SJCRH30 (cell line): ENCODE measurements at regions not wholly inside any gene's neighbourhood (a gene's known extent, or its start where the extent isn't known, plus 50 kb on each side); places are given as distances from the start of the nearest gene placed in this dataset.
A peak's percentile ranks its signal among the peaks of the same experiment; 100 is the strongest.
"Not testable (repeated sequence)": the region's sequence is repeated elsewhere in the genome, so short reads cannot be mapped to it uniquely, and the experiment has no call there.

Experiments used
- DNase-seq, 2 experiments: peaks; one replicate each; pipeline ENCODE4 v3.0.0-alpha.2; 2015 to 2020
- H3K27ac ChIP-seq: fragments of 250-450 bp; sonication (Bioruptor Pico); 2 replicates; pipeline ENCODE4 v1.5.1; 2020; ENCODE audit warnings: mild to moderate bottlenecking, moderate library complexity
- H3K27me3 ChIP-seq: fragments of 250-450 bp; sonication (Bioruptor Pico); 2 replicates; pipeline ENCODE4 v1.5.1; 2020; ENCODE audit warnings: mild to moderate bottlenecking, moderate library complexity
- H3K36me3 ChIP-seq: fragments of 250-450 bp; sonication (Bioruptor Pico); 2 replicates; pipeline ENCODE4 v1.5.1; 2020; ENCODE audit warnings: mild to moderate bottlenecking, moderate library complexity
- H3K4me1 ChIP-seq: fragments of 250-450 bp; sonication (Bioruptor Pico); 2 replicates; pipeline ENCODE4 v1.5.1; 2020; ENCODE audit warnings: mild to moderate bottlenecking, moderate library complexity
- H3K4me3 ChIP-seq: fragments of 250-450 bp; sonication (Bioruptor Pico); 2 replicates; pipeline ENCODE4 v1.5.1; 2020; ENCODE audit warnings: mild to moderate bottlenecking, moderate library complexity
- H3K9me3 ChIP-seq: fragments of 250-450 bp; sonication (Bioruptor Pico); replicated peaks from 2 replicates; pipeline ENCODE4 v1.5.1; 2020; ENCODE audit warnings: mild to moderate bottlenecking, moderate library complexity

DNA sequence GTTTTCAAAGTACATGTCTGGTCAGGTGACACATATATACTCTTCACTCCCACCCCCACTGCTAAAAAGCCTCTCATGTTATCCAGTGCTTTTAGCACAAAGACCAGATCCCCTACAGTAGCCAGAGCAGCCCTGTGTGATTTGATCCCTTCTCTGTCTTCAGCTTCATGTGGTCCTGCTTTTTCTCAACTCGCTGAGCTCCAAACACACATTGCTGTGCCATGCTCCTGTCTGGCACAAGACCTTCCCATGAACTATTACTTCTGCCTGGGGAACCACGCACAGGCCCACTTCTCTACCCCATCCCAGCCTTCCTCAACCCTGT is 127.1 kb downstream of the RASSF10 start:
- Histone ChIP-seq H3K4me1 (peaks cover 41% of the 10 kb centered on the region), H3K36me3 (no peaks in the 10 kb centered on the region), H3K27me3 (no peaks in the 10 kb centered on the region), H3K9me3 (no peaks in the 10 kb centered on the region), H3K27ac (peak overlapping the region; percentile 74), H3K4me3 (peak overlapping the region; percentile 26)
- DNase-seq, result peak in 1 of 2 experiments; percentile 45

DNA sequence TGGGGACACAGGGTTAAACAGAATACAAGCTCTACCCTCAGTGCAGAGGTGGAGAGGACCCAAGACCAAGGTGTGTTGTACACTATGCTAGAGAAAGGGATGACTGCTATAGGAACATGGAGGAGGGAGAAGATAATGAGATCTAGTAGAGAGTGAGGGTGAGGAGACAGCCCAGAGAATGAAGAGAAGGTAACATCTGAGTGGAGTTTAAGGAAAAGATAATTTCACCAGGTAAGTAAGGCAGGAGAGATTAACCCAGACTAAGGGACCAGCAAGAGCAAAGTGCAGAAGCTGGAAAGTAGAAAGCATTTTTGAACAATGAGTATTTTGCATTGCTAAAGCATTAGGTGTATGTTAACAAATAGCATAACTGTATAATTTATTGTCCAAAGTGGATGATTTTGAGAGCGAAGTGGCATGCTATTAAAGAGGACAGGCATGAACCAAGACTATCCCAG is 128.8 kb downstream of the RASSF10 start:
- peaks cover 48% of the 10 kb centered on the region for H3K4me1 ChIP-seq
- H3K27me3 ChIP-seq, result no peaks in the 10 kb centered on the region
- H3K4me3 ChIP-seq, result no peak overlapping the region
- no peak for DNase-seq
- H3K27ac ChIP-seq, result no peak overlapping the region
- H3K9me3 ChIP-seq, result no peaks in the 10 kb centered on the region
- H3K36me3 ChIP-seq, result no peaks in the 10 kb centered on the region

DNA sequence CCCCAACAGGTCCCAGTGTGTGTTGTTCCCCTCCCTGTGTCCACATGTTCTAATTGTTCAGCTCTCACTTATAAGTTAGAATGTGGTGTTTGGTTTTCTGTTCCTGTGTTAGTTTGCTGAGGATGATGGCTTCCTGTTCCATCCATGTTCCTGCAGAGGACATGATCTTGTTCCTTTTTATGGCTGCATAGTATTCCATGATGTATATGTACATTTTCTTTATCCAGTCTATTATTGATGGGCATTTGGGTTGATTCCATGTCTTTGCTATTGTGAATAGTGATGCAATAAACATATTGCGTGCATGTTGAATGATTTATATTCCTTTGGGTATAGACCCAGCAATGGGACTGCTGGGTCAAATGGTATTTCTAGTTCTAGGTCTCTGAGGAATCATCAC is 130.0 kb downstream of the RASSF10 start:
- H3K4me3 ChIP-seq, H3K36me3 ChIP-seq, DNase-seq, H3K27me3 ChIP-seq, H3K9me3 ChIP-seq, H3K27ac ChIP-seq: not testable (repeated sequence)
- peaks cover 45% of the 10 kb centered on the region for H3K4me1 ChIP-seq

DNA sequence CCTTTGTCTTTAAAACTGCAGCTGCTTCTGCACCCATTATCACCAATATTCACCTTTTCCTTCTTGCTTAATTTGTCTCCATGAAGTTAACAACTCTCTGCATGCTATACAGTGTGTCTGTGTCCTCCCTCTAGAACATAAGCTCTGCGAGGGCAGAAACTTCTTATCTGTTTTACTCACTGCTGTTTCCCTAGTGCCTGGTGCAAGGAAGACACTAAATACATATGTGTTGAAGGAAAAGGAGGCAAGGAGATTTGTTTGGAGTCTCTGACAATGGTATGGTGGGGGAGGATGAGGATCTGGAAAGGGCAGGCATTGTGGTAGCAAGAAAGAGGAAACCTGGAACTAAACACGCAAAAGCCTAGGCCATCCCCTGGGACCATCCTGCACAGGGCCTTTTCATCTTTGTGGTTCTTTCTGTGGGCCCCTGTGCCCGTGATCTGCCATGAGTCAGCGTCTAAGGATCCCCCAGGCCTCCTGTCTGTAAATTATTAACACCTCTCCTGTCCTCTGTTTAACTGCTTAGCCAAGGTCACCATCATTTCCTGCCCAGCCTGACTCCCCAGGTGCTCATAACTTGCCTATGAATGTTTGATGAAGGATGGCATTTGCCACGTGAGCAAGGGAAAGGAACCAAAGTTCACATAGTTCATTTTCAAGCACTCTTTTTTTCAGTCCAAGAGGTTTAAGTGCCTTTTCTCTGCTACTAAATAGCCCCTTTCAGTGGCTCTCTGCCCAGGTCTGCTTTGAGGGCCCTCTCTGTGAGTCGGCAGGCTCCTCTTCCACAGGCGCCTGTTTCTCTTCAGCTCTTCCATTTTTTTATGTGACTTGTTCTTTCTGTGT is 131.1 kb downstream of the RASSF10 start:
- no peaks in the 10 kb centered on the region for H3K27me3 ChIP-seq
- H3K9me3 ChIP-seq, result no peaks in the 10 kb centered on the region
- peaks cover 38% of the 10 kb centered on the region for H3K4me1 ChIP-seq
- H3K4me3 ChIP-seq, result no peak overlapping the region
- H3K27ac ChIP-seq, result peak overlapping the region; percentile 80
- peak; percentile 85 to 92 for DNase-seq
- no peaks in the 10 kb centered on the region for H3K36me3 ChIP-seq

DNA sequence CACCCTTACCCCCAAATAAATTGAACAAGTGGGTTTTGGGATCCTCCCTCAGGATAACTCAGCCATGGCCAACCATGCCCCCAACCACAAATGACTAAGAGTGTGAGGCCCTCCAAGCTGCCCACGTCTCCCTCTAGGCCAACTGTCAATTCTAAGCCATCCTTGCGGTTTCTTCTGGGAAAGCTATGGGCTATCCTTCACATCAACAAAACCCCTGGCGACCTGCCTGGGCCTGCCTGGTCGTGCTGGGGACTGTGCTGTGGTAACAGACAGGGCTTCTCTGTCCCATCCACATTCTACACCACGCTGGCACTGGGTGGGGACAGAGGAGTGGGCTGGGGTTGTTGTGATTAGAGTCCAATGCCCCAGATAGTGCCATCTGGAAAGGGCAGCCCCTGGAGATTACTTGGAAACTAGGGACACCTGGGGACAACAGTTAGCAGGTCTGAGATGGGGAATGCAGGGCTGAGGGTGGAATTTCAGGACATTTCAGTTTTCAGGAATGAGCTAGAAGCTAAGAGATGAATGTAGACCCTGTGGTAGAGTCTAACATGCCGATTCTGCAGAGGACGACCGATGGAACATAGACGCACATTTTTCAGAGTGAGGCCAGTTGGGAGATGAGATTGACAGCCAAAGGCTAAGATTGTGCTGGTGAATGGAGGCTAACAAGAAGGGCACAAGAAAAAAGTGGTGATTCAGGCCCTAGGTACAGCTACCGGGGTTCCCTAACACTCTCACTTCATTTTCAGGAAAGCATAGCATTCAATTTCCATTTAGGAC is 131.9 kb downstream of the RASSF10 start:
- no peaks in the 10 kb centered on the region for H3K27me3 ChIP-seq
- peak; percentile 85 to 89 for DNase-seq
- H3K36me3 ChIP-seq, result no peaks in the 10 kb centered on the region
- no peak overlapping the region for H3K4me3 ChIP-seq
- H3K27ac ChIP-seq, result peak overlapping the region; percentile 80
- H3K9me3 ChIP-seq, result no peaks in the 10 kb centered on the region
- H3K4me1 ChIP-seq, result peaks cover 39% of the 10 kb centered on the region

DNA sequence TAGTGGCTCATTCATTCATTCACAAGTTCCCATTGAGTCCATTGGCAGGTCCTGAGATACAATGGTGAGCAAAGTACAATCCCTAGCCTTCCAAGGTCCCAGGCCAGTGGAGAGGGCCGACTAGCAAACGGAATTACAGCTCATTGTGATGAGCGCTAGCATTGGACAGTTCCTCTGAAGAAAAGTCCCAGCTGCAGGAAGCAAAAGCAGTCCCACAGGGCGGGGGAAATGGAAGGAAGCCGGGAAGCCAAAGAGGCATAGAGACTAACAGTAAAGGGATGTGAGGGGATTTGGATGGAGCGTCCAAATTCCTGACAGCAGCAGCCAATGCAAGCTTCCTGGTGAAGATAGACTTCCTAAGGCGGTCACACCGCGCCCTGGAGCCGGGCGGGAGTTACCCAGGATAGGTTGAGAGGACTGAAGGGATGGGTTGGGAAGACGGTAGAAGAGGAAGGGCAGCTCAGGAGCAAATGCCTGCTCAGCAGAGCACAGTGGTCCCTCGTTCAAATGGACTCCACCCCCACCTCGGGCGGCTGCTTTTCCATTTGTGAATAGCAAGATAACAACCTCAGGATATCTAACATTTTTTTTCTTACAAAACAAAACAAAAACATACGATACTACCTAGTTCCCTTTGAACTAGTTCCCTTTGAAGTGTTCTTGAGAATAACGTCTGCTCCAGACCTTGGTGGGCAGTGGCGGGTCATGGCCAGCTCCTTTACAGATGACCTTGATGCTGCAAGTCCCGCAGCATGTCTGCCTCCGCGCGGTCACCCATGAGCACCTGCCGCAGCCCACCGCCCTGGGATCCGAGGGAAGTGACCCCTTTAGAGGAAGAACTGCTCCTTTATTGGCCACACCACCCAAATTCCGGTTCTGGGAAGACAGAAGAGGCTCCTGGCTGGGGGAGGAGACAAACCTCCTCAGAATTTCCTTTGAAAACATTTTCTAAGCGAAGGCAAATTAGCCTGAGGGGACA is 132.9 kb downstream of the RASSF10 start:
- peak; percentile 17 to 49 for DNase-seq
- Histone ChIP-seq H3K36me3 (no peaks in the 10 kb centered on the region), H3K4me1 (peaks cover 31% of the 10 kb centered on the region), H3K27ac (no peak overlapping the region; the same call in 1 of the 2 replicates), H3K4me3 (no peak overlapping the region), H3K27me3 (no peaks in the 10 kb centered on the region), H3K9me3 (no peaks in the 10 kb centered on the region)

DNA sequence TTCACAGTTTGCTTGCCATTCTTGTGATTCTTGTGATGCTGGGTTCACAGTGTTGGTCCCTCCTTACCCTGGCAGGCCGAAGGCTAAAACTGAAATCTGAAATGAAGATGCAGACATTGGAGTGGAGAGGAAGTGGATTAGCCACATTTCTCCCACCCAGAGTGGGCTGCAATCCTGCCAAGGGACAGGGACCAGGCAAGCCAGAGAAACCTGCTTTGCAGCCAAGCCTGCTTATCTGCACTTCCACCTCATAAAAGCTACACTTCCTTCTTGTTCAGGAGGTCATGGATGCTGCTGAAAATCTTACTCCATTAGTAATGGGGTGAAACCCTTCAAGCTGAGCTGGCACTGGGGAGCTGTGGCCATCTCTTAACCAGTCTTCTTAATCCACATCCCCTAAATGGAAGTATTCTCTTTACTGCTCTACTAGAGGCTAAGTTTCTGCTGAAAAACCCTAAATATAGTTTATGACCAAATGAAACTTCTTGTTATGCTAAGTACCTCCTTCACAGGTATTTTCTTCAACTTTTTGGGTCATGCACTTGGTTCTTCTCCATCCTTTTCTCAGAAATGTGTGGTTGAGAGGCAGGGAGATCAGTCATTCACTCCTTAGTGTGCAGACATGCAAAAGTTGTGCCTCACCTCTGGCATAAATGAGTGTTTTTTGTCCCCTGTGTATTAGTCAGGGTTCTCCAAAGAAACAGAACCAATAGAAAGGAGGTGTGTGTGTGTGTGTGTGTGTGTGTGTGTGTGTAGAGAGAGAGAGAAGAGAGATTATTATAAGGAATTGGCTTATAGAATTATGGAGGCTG is 133.9 kb upstream of the BMAL1 start:
- no peaks in the 10 kb centered on the region for H3K27me3 ChIP-seq
- H3K4me3 ChIP-seq, result no peak overlapping the region
- H3K36me3 ChIP-seq, result no peaks in the 10 kb centered on the region
- H3K27ac ChIP-seq, result no peak overlapping the region
- H3K9me3 ChIP-seq, result no peaks in the 10 kb centered on the region
- peaks cover 31% of the 10 kb centered on the region for H3K4me1 ChIP-seq
- no peak for DNase-seq

DNA sequence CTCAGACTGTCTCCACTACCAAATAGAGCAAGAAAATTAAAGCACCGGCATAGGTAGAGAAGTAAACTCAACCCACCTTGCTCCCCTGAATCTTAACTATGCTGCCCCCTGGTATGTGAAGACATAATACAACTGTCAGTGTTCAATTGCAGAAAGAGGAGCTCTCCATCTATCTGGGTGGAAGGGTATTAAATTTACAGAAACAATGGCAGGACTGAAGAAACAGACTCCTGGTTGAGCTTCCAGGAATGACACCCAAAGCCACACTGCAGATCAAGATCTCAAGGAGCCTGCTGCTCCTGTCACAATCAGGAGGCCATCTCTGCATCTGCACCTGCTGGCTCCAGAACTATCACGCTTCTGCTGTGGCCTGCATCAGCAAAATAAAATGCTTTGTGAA is 132.1 kb upstream of the BMAL1 start:
- Histone ChIP-seq H3K4me3 (no peak overlapping the region), H3K36me3 (no peaks in the 10 kb centered on the region), H3K4me1 (peaks cover 21% of the 10 kb centered on the region), H3K27ac (no peak overlapping the region), H3K9me3 (no peaks in the 10 kb centered on the region), H3K27me3 (no peaks in the 10 kb centered on the region)
- peak; percentile 29 to 68 for DNase-seq

DNA sequence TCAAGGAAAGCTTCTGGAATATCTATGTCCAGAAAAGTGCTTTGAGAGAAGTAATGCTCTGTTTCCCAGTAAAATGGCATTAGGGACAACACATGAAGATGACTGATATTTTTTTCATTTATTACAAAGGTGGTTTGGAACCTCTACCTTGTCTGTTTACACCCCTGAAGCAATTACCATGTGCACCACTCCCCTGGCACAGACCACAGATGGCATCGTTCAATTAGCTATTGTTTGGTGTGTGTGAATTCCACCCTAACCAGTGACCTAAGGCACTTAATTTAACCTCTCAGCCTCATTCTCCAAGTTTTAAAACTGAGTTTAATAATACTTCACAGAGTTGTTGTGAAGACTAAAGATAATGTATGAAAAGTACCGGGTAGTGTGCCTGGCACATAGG is 127.6 kb upstream of the BMAL1 start:
- peaks cover 5% of the 10 kb centered on the region; the same call in 1 of the 2 replicates for H3K9me3 ChIP-seq
- H3K27me3 ChIP-seq, result no peaks in the 10 kb centered on the region
- DNase-seq, result no peak
- peaks cover 6% of the 10 kb centered on the region; the same call in 1 of the 2 replicates for H3K4me1 ChIP-seq
- H3K36me3 ChIP-seq, result no peaks in the 10 kb centered on the region
- H3K27ac ChIP-seq, result no peak overlapping the region
- no peak overlapping the region for H3K4me3 ChIP-seq

DNA sequence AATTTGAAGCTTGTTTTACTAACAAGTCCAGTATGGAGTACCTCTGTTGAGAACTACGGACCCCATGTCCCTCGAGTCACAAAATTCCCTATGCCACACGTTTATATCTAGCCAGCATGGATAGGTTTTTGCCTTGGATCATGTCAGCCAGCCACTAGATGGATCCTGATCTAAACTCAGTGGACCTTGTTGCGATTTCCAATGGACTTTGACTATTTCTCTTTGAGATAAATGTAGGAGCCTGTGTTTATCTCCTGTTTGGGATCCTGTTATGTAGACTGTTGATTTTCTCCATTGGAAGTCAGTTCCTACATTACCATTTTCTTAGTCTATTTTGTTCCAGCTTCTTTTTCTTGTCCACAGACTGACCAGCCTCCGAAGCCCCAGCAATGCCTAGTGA is 127.1 kb upstream of the BMAL1 start:
- peaks cover under 1% of the 10 kb centered on the region; the same call in 1 of the 2 replicates for H3K4me1 ChIP-seq
- no peaks in the 10 kb centered on the region for H3K36me3 ChIP-seq
- no peaks in the 10 kb centered on the region for H3K27me3 ChIP-seq
- H3K9me3 ChIP-seq, result peaks cover 5% of the 10 kb centered on the region; the same call in 1 of the 2 replicates
- no peak overlapping the region for H3K27ac ChIP-seq
- no peak overlapping the region for H3K4me3 ChIP-seq
- no peak for DNase-seq

DNA sequence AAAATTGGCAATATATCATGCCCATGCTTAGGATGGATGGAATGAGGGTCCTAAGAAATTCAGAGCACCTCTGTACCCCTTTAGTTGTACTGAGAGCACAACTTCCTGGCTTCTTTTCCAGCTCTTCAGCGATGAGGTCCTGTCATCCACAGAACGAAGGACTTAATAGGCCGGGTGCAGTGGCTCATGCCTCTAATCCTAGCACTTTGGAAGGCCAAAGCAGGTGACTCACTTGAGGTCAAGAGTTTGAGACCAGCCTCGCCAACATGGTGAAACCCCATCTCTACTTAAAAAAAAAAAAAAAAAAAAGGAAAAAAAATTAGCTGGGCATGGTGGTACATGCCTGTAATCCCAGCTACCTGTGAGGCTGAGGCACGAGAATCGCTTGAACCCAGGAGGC is 125.3 kb upstream of the BMAL1 start:
- no peak overlapping the region for H3K4me3 ChIP-seq
- H3K36me3 ChIP-seq, result no peaks in the 10 kb centered on the region
- peaks cover 5% of the 10 kb centered on the region; the same call in 1 of the 2 replicates for H3K9me3 ChIP-seq
- no peak overlapping the region for H3K27ac ChIP-seq
- no peaks in the 10 kb centered on the region for H3K27me3 ChIP-seq
- H3K4me1 ChIP-seq, result no peaks in the 10 kb centered on the region; the same call in 1 of the 2 replicates
- no peak for DNase-seq

DNA sequence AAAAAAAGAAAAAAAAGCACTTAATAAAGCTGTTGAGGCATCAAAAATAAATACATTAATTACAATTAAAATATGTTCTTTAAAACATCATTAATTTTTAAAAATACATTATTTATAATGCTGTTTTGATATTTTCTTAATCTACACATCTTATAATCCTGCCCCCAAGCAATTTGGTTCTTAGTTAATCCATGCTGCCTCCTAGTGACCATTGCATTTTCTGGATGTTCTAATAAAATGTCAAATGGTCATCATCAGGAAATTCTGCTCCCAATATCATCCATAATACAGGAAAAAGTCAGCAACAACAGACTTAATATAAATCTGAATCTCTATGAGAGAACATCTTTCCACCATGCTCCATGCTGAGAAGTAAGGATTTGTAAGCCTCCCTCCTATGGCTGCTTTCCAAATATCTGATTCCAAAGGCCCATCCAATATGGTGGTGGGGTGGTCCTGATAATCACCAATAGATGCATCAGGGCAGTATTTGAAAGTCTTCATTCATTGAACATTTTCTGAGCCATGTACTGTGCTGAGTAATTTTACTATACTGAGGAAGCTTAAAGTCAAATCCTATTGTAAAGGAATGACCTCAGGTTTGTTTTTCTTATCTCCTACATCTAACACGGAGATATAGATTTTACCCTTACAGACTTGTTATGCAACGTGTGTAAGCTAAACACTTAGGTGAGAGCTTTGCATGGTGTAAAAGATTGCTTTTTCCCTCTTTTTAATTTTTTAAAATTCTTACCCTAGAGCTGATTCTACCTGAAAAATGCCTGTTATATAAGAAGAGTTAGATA is 124.7 kb upstream of the BMAL1 start:
- Histone ChIP-seq H3K27ac (no peak overlapping the region), H3K4me3 (no peak overlapping the region), H3K9me3 (peaks cover 5% of the 10 kb centered on the region; the same call in 1 of the 2 replicates), H3K4me1 (no peaks in the 10 kb centered on the region; the same call in 1 of the 2 replicates), H3K27me3 (no peaks in the 10 kb centered on the region), H3K36me3 (no peaks in the 10 kb centered on the region)
- peak in 1 of 2 experiments; percentile 64 for DNase-seq

DNA sequence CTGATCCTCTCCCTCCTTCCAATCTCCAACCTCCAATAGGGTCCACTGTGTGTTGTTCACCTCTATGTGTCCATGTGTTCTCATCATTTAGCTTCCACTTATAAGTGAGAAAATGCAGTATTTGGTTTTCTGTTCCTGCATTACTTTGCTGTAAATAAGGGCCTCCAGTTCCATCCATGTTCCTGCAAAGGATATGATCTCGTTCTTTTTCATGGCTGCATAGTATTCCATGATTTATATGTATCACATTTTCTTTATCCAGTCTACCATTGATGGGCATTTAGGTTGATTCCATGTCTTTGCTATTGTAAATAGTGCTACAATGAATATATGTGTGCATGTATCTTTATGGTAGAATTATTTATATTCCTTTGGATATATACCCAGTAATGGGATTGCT is 123.2 kb upstream of the BMAL1 start:
- not testable (repeated sequence) for DNase-seq, H3K36me3 ChIP-seq, H3K9me3 ChIP-seq, H3K27me3 ChIP-seq, H3K27ac ChIP-seq, H3K4me3 ChIP-seq, H3K4me1 ChIP-seq
